SK-N-SH (cell line): ENCODE measurements at regions not wholly inside any gene's neighbourhood (a gene's known extent, or its start where the extent isn't known, plus 50 kb on each side); places are given as distances from the start of the nearest gene placed in this dataset.

Experiments
- CTCF ChIA-PET: fragments of 300-600, 350-600 bp; formaldehyde crosslinking; extraction: SDS; loops from one replicate; lab custom pipeline; 2021; lab: Yijun Ruan, JAX
- POLR2A ChIA-PET: fragments of 350-600 bp; sonication (Branson Sonifier 250); formaldehyde crosslinking; extraction: SDS; loops from one replicate; lab custom pipeline; 2020; ENCODE audit warnings: antibody characterized with exemption, inconsistent platforms; lab: Yijun Ruan, JAX
- DNase-seq: peaks from one replicate; pipeline ENCODE4 v3.0.0; 2012
- H2AFZ ChIP-seq: fragments of 200-600 bp; sonication (generic); 2 replicates; pipeline ENCODE4 v1.8.1; 2016; ENCODE audit warnings: antibody characterized with exemption, mild to moderate bottlenecking, low read depth
- H3F3A ChIP-seq: fragments of 200-600 bp; sonication (generic); replicated peaks from 2 replicates; pipeline ENCODE3; 2016; ENCODE audit warnings: antibody characterized with exemption, mild to moderate bottlenecking; ENCODE audit not compliant: insufficient read depth
- H3K27ac ChIP-seq, 2 experiments: fragments of 200-500 bp in 1 of 2; fragments of 200-600 bp in 1 of 2; sonication (Bioruptor generic) in 1 of 2; sonication (generic), shearing (Covaris generic) in 1 of 2; 2 replicates each; pipeline versions ENCODE4 v1.5.1 to v1.6.1; 2014 to 2016; ENCODE audit warnings: low read depth in 2 of 2, inconsistent platforms in 1 of 2, low read length in 1 of 2, mild to moderate bottlenecking in 1 of 2, mixed read lengths in 1 of 2
- H3K27me3 ChIP-seq: fragments of 200-600 bp; sonication (generic), shearing (Covaris generic); 2 replicates; pipeline ENCODE4 v1.6.1; 2016; ENCODE audit warnings: mixed run types; ENCODE audit not compliant: insufficient read depth
- H3K36me3 ChIP-seq, 2 experiments: fragments of 200-500 bp in 1 of 2; fragments of 200-600 bp in 1 of 2; sonication (Bioruptor generic) in 1 of 2; sonication (generic) in 1 of 2; replicated peaks in 1 of 2; 2 replicates each; pipeline versions ENCODE3 to v1.5.1; 2014 to 2016; ENCODE audit warnings: low read length in 1 of 2, mild to moderate bottlenecking in 1 of 2; ENCODE audit not compliant: insufficient read depth in 2 of 2, control insufficient read depth in 1 of 2
- H3K4me1 ChIP-seq, 2 experiments: fragments of 200-500 bp in 1 of 2; fragments of 200-600 bp in 1 of 2; sonication (Bioruptor generic) in 1 of 2; sonication (generic), shearing (Covaris generic) in 1 of 2; 2 replicates each; pipeline versions ENCODE4 v1.5.1 to v1.6.1; 2014 to 2016; ENCODE audit warnings: low read depth in 1 of 2, low read length in 1 of 2, mixed run types in 1 of 2; ENCODE audit not compliant: insufficient read depth in 2 of 2, control insufficient read depth in 1 of 2
- H3K4me2 ChIP-seq: fragments of 200-600 bp; sonication (generic), shearing (Covaris generic); 2 replicates; pipeline ENCODE4 v1.6.1; 2017; ENCODE audit warnings: mixed run types
- H3K4me3 ChIP-seq, 2 experiments: fragments of 200-500 bp in 1 of 2; fragments of 200-600 bp in 1 of 2; sonication (Bioruptor generic) in 1 of 2; sonication (generic), shearing (Covaris generic) in 1 of 2; 2 replicates each; pipeline versions ENCODE4 v1.5.1 to v1.8.1; 2014 to 2016; ENCODE audit warnings: low read depth in 2 of 2, inconsistent platforms in 1 of 2, low read length in 1 of 2, mild to moderate bottlenecking in 1 of 2, mixed read lengths in 1 of 2, moderate library complexity in 1 of 2
- H3K79me2 ChIP-seq: fragments of 200-600 bp; sonication (generic); 2 replicates; pipeline ENCODE4 v1.8.1; 2017; ENCODE audit warnings: mild to moderate bottlenecking; ENCODE audit not compliant: insufficient read depth
- H3K9ac ChIP-seq: fragments of 200-600 bp; sonication (generic); 2 replicates; pipeline ENCODE4 v1.6.1; 2017; ENCODE audit warnings: mixed run types
- H3K9me2 ChIP-seq: fragments of 200-600 bp; sonication (generic); 2 replicates; pipeline ENCODE4 v1.6.1; 2017; ENCODE audit warnings: mixed run types
- H3K9me3 ChIP-seq: fragments of 200-600 bp; sonication (generic); 2 replicates; pipeline ENCODE4 v1.6.1; 2017; ENCODE audit warnings: mixed run types, mild to moderate bottlenecking, moderate library complexity
- H4K20me1 ChIP-seq: fragments of 200-600 bp; sonication (generic); 2 replicates; pipeline ENCODE4 v1.6.1; 2017; ENCODE audit warnings: mild to moderate bottlenecking, mixed run types; ENCODE audit not compliant: insufficient read depth
- ELF1 ChIP-seq: IDR thresholded peaks from 2 replicates; pipeline ENCODE4 v1.4.0; 2012
- EZH2phosphoT487 ChIP-seq: fragments of 200-600 bp; sonication (generic); IDR thresholded peaks from 2 replicates; pipeline ENCODE4 v1.6.1; 2017; ENCODE audit warnings: low read depth, mixed run types, mild to moderate bottlenecking, antibody characterized with exemption, moderate library complexity, borderline replicate concordance
- FOSL2 ChIP-seq: IDR thresholded peaks from 2 replicates; pipeline ENCODE4 v1.4.0; 2012; ENCODE audit warnings: low read depth, mild to moderate bottlenecking, moderate library complexity, borderline replicate concordance
- JUND ChIP-seq: IDR thresholded peaks from 2 replicates; pipeline ENCODE4 v1.4.0; 2012
- MEF2A ChIP-seq: IDR thresholded peaks from 2 replicates; pipeline ENCODE4 v1.4.0; 2012; ENCODE audit warnings: low read depth, borderline replicate concordance
- NRF1 ChIP-seq: IDR thresholded peaks from 2 replicates; pipeline ENCODE4 v1.6.1; 2012; ENCODE audit warnings: low read depth, mild to moderate bottlenecking, low read length
- POLR2AphosphoS5 ChIP-seq: IDR thresholded peaks from 2 replicates; pipeline ENCODE4 v1.6.1; 2012; ENCODE audit warnings: low read depth, low read length
- RAD21 ChIP-seq: IDR thresholded peaks from 2 replicates; pipeline ENCODE4 v1.6.1; 2012; ENCODE audit warnings: mild to moderate bottlenecking, low read length
- RXRA ChIP-seq: IDR thresholded peaks from 2 replicates; pipeline ENCODE4 v1.4.0; 2012; ENCODE audit warnings: low read depth, mild to moderate bottlenecking, borderline replicate concordance
- SIN3A ChIP-seq: IDR thresholded peaks from 2 replicates; pipeline ENCODE4 v1.6.1; 2012; ENCODE audit warnings: low read depth, mild to moderate bottlenecking, low read length, moderate library complexity, borderline replicate concordance
- TEAD4 ChIP-seq: IDR thresholded peaks from 2 replicates; pipeline ENCODE4 v1.4.0; 2012; ENCODE audit warnings: mild to moderate bottlenecking, borderline replicate concordance; ENCODE audit not compliant: insufficient read depth
- YY1 ChIP-seq: IDR thresholded peaks from 2 replicates; pipeline ENCODE4 v1.4.0; 2012; ENCODE audit warnings: low read depth, mild to moderate bottlenecking
- WGBS: methylation state at CpG from one replicate; pipeline ENCODE4 v1.1.6; 2017; ENCODE audit warnings: low lambda C conversion rate; 5-methylcytosine and 5-hydroxymethylcytosine counted together
- TF ChIP-seq, protein P1 (sequence below): fragments of 150-350 bp; IDR thresholded peaks from 2 replicates; pipeline ENCODE4 v1.6.1; 2016; ENCODE audit warnings: mild to moderate bottlenecking, low read depth, low read length
- TF ChIP-seq, protein P2 (sequence below): IDR thresholded peaks from 2 replicates; pipeline ENCODE4 v1.4.0; 2012; ENCODE audit warnings: low read depth, borderline replicate concordance
- TF ChIP-seq, protein P3 (sequence below): IDR thresholded peaks from 2 replicates; pipeline ENCODE4; 2012
- TF ChIP-seq, protein P4 (sequence below): IDR thresholded peaks from 2 replicates; pipeline ENCODE4 v1.4.0; 2012; ENCODE audit warnings: low read depth
- TF ChIP-seq, protein P5 (sequence below): fragments of 150-350 bp; IDR thresholded peaks from 2 replicates; pipeline ENCODE4 v1.6.1; 2017; ENCODE audit warnings: antibody characterized with exemption, low read length, low read depth, borderline replicate concordance
- TF ChIP-seq, protein P6 (sequence below): IDR thresholded peaks from 2 replicates; pipeline ENCODE4 v1.4.0; 2012; ENCODE audit warnings: low read depth, borderline replicate concordance

DNA sequence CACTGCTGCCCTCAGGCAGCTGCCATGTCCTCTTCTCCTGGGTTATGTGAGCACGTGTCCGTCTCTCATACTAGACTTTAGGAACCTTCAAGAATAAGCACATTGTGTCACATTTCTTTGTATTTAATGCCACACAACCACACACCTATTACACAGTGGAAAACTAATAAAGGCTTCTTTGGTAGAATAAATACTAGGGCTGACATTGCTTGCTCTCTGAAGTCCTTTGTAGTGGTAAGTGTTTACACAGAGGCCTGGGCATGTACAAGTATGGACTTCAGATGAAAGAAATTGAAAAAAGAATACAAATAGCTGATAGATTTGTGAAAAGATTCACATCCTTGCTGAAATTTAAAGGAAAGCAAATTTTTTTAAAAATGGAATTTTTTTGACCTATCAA lies 188.1 kb upstream of the CCL2 start:
- Histone ChIP-seq H3K27ac (no peak overlapping the region), H3K4me2 (no peak overlapping the region)

More for the DNA sequence above, 188.1 kb upstream of the CCL2 start:
- Histone ChIP-seq H3K36me3 (no peaks in the 10 kb centered on the region), H3F3A (no peaks in the 10 kb centered on the region), H3K79me2 (no peaks in the 10 kb centered on the region), H3K9me3 (no peaks in the 10 kb centered on the region), H3K4me3 (no peak overlapping the region), H3K9ac (no peak overlapping the region), H2AFZ (no peak overlapping the region), H4K20me1 (no peaks in the 10 kb centered on the region), H3K27me3 (no peaks in the 10 kb centered on the region), H3K9me2 (no peaks in the 10 kb centered on the region), H3K4me1 (no peaks in the 10 kb centered on the region)
- ChIA-PET CTCF (interaction anchor here (0.7 to 1.4 kb wide), 2 partner anchors 13 to 26 kb away, joined by 3 to 4 read pairs; no protein-coding TSS in a partner anchor), POLR2A (no interaction called here)
- no peak for DNase-seq
- WGBS: 24% methylated on average over 2 of the region's 2 CpGs
- TF ChIP-seq, protein P1, sequence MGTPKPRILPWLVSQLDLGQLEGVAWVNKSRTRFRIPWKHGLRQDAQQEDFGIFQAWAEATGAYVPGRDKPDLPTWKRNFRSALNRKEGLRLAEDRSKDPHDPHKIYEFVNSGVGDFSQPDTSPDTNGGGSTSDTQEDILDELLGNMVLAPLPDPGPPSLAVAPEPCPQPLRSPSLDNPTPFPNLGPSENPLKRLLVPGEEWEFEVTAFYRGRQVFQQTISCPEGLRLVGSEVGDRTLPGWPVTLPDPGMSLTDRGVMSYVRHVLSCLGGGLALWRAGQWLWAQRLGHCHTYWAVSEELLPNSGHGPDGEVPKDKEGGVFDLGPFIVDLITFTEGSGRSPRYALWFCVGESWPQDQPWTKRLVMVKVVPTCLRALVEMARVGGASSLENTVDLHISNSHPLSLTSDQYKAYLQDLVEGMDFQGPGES: no peak
- TF ChIP-seq RAD21 (no peak), POLR2AphosphoS5 (no peak), RXRA (no peak), JUND (no peak), TEAD4 (no peak), ELF1 (no peak), SIN3A (no peak), FOSL2 (no peak), EZH2phosphoT487 (no peak), YY1 (no peak), MEF2A (no peak), NRF1 (no peak)
- TF ChIP-seq, protein P2, sequence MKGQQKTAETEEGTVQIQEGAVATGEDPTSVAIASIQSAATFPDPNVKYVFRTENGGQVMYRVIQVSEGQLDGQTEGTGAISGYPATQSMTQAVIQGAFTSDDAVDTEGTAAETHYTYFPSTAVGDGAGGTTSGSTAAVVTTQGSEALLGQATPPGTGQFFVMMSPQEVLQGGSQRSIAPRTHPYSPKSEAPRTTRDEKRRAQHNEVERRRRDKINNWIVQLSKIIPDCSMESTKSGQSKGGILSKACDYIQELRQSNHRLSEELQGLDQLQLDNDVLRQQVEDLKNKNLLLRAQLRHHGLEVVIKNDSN: no peak
- TF ChIP-seq, protein P3, sequence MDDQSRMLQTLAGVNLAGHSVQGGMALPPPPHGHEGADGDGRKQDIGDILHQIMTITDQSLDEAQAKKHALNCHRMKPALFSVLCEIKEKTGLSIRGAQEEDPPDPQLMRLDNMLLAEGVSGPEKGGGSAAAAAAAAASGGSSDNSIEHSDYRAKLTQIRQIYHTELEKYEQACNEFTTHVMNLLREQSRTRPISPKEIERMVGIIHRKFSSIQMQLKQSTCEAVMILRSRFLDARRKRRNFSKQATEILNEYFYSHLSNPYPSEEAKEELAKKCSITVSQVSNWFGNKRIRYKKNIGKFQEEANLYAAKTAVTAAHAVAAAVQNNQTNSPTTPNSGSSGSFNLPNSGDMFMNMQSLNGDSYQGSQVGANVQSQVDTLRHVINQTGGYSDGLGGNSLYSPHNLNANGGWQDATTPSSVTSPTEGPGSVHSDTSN: no peak
- TF ChIP-seq, protein P4, sequence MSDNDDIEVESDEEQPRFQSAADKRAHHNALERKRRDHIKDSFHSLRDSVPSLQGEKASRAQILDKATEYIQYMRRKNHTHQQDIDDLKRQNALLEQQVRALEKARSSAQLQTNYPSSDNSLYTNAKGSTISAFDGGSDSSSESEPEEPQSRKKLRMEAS: no peak
- TF ChIP-seq, protein P5, sequence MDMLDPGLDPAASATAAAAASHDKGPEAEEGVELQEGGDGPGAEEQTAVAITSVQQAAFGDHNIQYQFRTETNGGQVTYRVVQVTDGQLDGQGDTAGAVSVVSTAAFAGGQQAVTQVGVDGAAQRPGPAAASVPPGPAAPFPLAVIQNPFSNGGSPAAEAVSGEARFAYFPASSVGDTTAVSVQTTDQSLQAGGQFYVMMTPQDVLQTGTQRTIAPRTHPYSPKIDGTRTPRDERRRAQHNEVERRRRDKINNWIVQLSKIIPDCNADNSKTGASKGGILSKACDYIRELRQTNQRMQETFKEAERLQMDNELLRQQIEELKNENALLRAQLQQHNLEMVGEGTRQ: no peak
- TF ChIP-seq, protein P6, sequence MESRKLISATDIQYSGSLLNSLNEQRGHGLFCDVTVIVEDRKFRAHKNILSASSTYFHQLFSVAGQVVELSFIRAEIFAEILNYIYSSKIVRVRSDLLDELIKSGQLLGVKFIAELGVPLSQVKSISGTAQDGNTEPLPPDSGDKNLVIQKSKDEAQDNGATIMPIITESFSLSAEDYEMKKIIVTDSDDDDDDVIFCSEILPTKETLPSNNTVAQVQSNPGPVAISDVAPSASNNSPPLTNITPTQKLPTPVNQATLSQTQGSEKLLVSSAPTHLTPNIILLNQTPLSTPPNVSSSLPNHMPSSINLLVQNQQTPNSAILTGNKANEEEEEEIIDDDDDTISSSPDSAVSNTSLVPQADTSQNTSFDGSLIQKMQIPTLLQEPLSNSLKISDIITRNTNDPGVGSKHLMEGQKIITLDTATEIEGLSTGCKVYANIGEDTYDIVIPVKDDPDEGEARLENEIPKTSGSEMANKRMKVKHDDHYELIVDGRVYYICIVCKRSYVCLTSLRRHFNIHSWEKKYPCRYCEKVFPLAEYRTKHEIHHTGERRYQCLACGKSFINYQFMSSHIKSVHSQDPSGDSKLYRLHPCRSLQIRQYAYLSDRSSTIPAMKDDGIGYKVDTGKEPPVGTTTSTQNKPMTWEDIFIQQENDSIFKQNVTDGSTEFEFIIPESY: no peak
